GM19351 (cell line): ENCODE measurements at regions not wholly inside any gene's neighbourhood (a gene's known extent, or its start where the extent isn't known, plus 50 kb on each side); places are given as distances from the start of the nearest gene placed in this dataset.
A peak's percentile ranks its signal among the peaks of the same experiment; 100 is the strongest.
"Not testable (repeated sequence)": the region's sequence is repeated elsewhere in the genome, so short reads cannot be mapped to it uniquely, and the experiment has no call there.

Source experiments
- ATAC-seq: cut with Tn5 transposase; IDR thresholded peaks from one replicate; pipeline ENCODE4 v1.9.1; 2021; ENCODE audit warnings: mild to moderate bottlenecking, moderate library complexity; ENCODE audit not compliant: unreplicated experiment

- no peak for ATAC-seq
Observed at GRCh38 chr14:53619691-53620231, 336.9 kb downstream of the BMP4 start.

GRCh38 chr14:53616536-53616935, 340.1 kb downstream of the BMP4 start:
- not testable (repeated sequence) for ATAC-seq

GRCh38 chr14:53615252-53615651, 341.4 kb downstream of the BMP4 start:
- no peak for ATAC-seq

- peak; percentile 97 for ATAC-seq
Observed at GRCh38 chr14:53613404-53614253, 343.0 kb downstream of the BMP4 start.

GRCh38 chr14:53610947-53611346, 345.7 kb downstream of the BMP4 start:
- no peak for ATAC-seq

GRCh38 chr14:53609009-53609408, 347.6 kb downstream of the BMP4 start:
- ATAC-seq, result no peak

GRCh38 chr14:53608369-53608768, 348.3 kb downstream of the BMP4 start:
- ATAC-seq, result no peak

GRCh38 chr14:53606203-53606602, 350.4 kb downstream of the BMP4 start:
- ATAC-seq, result no peak

GRCh38 chr14:53605562-53605961, 351.1 kb downstream of the BMP4 start:
- no peak for ATAC-seq

- ATAC-seq, result no peak
Observed at GRCh38 chr14:53603994-53604393, 352.6 kb downstream of the BMP4 start.

- no peak for ATAC-seq
Observed at GRCh38 chr14:53601409-53601808, 355.2 kb downstream of the BMP4 start.

GRCh38 chr14:53599221-53599945, 357.2 kb downstream of the BMP4 start:
- ATAC-seq, result no peak

GRCh38 chr14:53596853-53597525, 359.6 kb downstream of the BMP4 start:
- no peak for ATAC-seq

GRCh38 chr14:53591816-53592215, 364.8 kb downstream of the BMP4 start:
- no peak for ATAC-seq

GRCh38 chr14:53581504-53581903, 375.1 kb downstream of the BMP4 start:
- ATAC-seq, result no peak

- no peak for ATAC-seq
Observed at GRCh38 chr14:53571641-53572328, 384.8 kb downstream of the BMP4 start.

- peak; percentile 94 for ATAC-seq
Observed at GRCh38 chr14:53570411-53571387, 385.9 kb downstream of the BMP4 start.

GRCh38 chr14:53569446-53569845, 387.2 kb downstream of the BMP4 start:
- no peak for ATAC-seq

GRCh38 chr14:53567236-53567780, 389.3 kb downstream of the BMP4 start:
- ATAC-seq, result no peak
